HCT116 (cell line): ENCODE measurements at regions not wholly inside any gene's neighbourhood (a gene's known extent, or its start where the extent isn't known, plus 50 kb on each side); places are given as distances from the start of the nearest gene placed in this dataset.

Experiments
- ATAC-seq: fragments of 200-7000 bp; cut with Tn5 transposase; 2 replicates; pipeline ENCODE4 v1.9.1; 2020; ENCODE audit warnings: mild to moderate bottlenecking, moderate library complexity
- BruUV-seq: library from RNA; stranded (reverse); fragments of 400-500 nt; replicated peaks from 2 replicates; lab custom pipeline; 2021; lab: Mats Ljungman, UMichigan
- CTCF ChIA-PET: fragments of 300-600 bp; sonication (Branson Sonifier 250); formaldehyde crosslinking; loops from one replicate; lab custom pipeline; 2021; ENCODE audit warnings: antibody characterized with exemption; lab: Charles Lee
- POLR2A ChIA-PET: fragments of 300-600, 350-600 bp; sonication (Branson Sonifier 250); formaldehyde crosslinking; loops from one replicate; lab custom pipeline; 2021; ENCODE audit warnings: antibody characterized with exemption; lab: Charles Lee
- RAD21 ChIA-PET, 2 experiments: fragments of 300-600 bp; sonication (Branson Sonifier 250); formaldehyde crosslinking; loops; one replicate each; lab custom pipeline; 2023; ENCODE audit warnings: low total read pairs in 2 of 2; ENCODE audit not compliant: uncharacterized antibody in 2 of 2, unreplicated experiment in 2 of 2, low non-redundant PET in 1 of 2; lab: Charles Lee
- DNase-seq: peaks from one replicate; pipeline ENCODE4 v3.0.0-alpha.2; 2010; ENCODE audit warnings: low read depth, low spot score
- H2AFZ ChIP-seq: fragments of 200-600 bp; shearing (Covaris generic), sonication (generic); 2 replicates; pipeline ENCODE4 v1.6.1; 2017; ENCODE audit warnings: low read depth, mixed run types, mixed read lengths, antibody characterized with exemption, low read length; ENCODE audit not compliant: poor library complexity, severe bottlenecking
- H3K27ac ChIP-seq: 2 replicates; pipeline ENCODE4 v1.5.1; 2012; ENCODE audit warnings: low read depth, low read length
- H3K27me3 ChIP-seq: fragments of 200-600 bp; sonication (generic); 2 replicates; pipeline ENCODE4 v1.6.1; 2016; ENCODE audit warnings: mixed run types, low read length, mixed read lengths; ENCODE audit not compliant: insufficient read depth
- H3K36me3 ChIP-seq, 2 experiments: fragments of 200-500 bp in 1 of 2; fragments of 200-600 bp in 1 of 2; sonication (Bioruptor generic) in 1 of 2; sonication (generic) in 1 of 2; 2 replicates each; pipeline versions ENCODE4 v1.5.1 to v1.6.1; 2014 to 2016; ENCODE audit warnings: low read length in 2 of 2, inconsistent platforms in 1 of 2, mixed read lengths in 1 of 2, mixed run types in 1 of 2; ENCODE audit not compliant: insufficient read depth in 2 of 2, control insufficient read depth in 1 of 2
- H3K4me1 ChIP-seq, 2 experiments: fragments of 200-600 bp in 1 of 2; sonication (generic) in 1 of 2; 2 replicates each; pipeline versions ENCODE4 v1.5.1 to v1.6.1; 2012 to 2017; ENCODE audit warnings: low read length in 2 of 2, inconsistent platforms in 1 of 2, mild to moderate bottlenecking in 1 of 2, mixed read lengths in 1 of 2, mixed run types in 1 of 2, moderate library complexity in 1 of 2; ENCODE audit not compliant: insufficient read depth in 2 of 2, control insufficient read depth in 1 of 2
- H3K4me2 ChIP-seq: fragments of 200-600 bp; sonication (generic); 2 replicates; pipeline ENCODE4 v1.6.1; 2017; ENCODE audit warnings: mixed run types, low read length, mixed read lengths
- H3K4me3 ChIP-seq, 2 experiments: fragments of 200-600 bp in 1 of 2; sonication (generic) in 1 of 2; replicated peaks in 1 of 2; 2 replicates each; pipeline ENCODE4 v1.5.1; 2011 to 2016; ENCODE audit warnings: low read length in 2 of 2, control low read depth in 1 of 2, low read depth in 1 of 2, mild to moderate bottlenecking in 1 of 2, mixed read lengths in 1 of 2, mixed run types in 1 of 2
- H3K79me2 ChIP-seq: fragments of 200-600 bp; sonication (generic); 2 replicates; pipeline ENCODE4 v1.6.1; 2017; ENCODE audit warnings: mild to moderate bottlenecking, mixed run types, low read length, moderate library complexity, mixed read lengths; ENCODE audit not compliant: insufficient read depth
- H3K9ac ChIP-seq: fragments of 200-600 bp; sonication (generic); 2 replicates; pipeline ENCODE4 v1.6.1; 2016; ENCODE audit warnings: low read length, mixed read lengths
- H3K9me2 ChIP-seq: fragments of 200-600 bp; sonication (generic), shearing (Covaris generic); 2 replicates; pipeline ENCODE4 v1.6.1; 2017; ENCODE audit warnings: mixed run types, mild to moderate bottlenecking, moderate library complexity; ENCODE audit not compliant: insufficient read depth
- H3K9me3 ChIP-seq, 2 experiments: fragments of 200-500 bp in 1 of 2; fragments of 200-600 bp in 1 of 2; sonication (Bioruptor generic) in 1 of 2; sonication (generic) in 1 of 2; 2 replicates each; pipeline ENCODE4 v1.6.1; 2014 to 2017; ENCODE audit warnings: low read length in 2 of 2, mixed read lengths in 2 of 2, inconsistent platforms in 1 of 2, low read depth in 1 of 2, mild to moderate bottlenecking in 1 of 2, mixed run types in 1 of 2, moderate library complexity in 1 of 2; ENCODE audit not compliant: control insufficient read depth in 1 of 2, insufficient read depth in 1 of 2
- H4K20me1 ChIP-seq: fragments of 200-600 bp; sonication (generic), shearing (Covaris generic); 2 replicates; pipeline ENCODE4 v1.6.1; 2017; ENCODE audit warnings: mixed run types, mild to moderate bottlenecking, moderate library complexity; ENCODE audit not compliant: insufficient read depth
- CTCF ChIP-seq, 3 experiments: fragments of 200-600 bp in 1 of 3; sonication (generic) in 1 of 3; IDR thresholded peaks in 2 of 3; conservative IDR thresholded peaks in 1 of 3; 2 replicates each; pipeline ENCODE4 v1.5.1; 2012 to 2017; ENCODE audit warnings: low read depth in 2 of 3, low read length in 2 of 3, antibody characterized with exemption in 1 of 3, borderline replicate concordance in 1 of 3, control low read depth in 1 of 3, mild to moderate bottlenecking in 1 of 3, mixed read lengths in 1 of 3, mixed run types in 1 of 3, moderate library complexity in 1 of 3; ENCODE audit not compliant: insufficient read depth in 1 of 3
- JUND ChIP-seq: IDR thresholded peaks from 2 replicates; pipeline ENCODE4 v1.6.1; 2012
- MAX ChIP-seq: IDR thresholded peaks from 2 replicates; pipeline ENCODE4 v1.6.1; 2012
- SIN3A ChIP-seq: IDR thresholded peaks from 2 replicates; pipeline ENCODE4 v1.6.1; 2012; ENCODE audit warnings: low read depth
- SRF ChIP-seq: IDR thresholded peaks from 2 replicates; pipeline ENCODE4 v1.6.1; 2012; ENCODE audit warnings: low read depth
- TCF7L2 ChIP-seq: IDR thresholded peaks from 2 replicates; pipeline ENCODE4 v1.7.0; 2011; ENCODE audit warnings: borderline replicate concordance, inconsistent platforms; ENCODE audit not compliant: insufficient read depth, insufficient read length; ENCODE audit errors: extremely low read depth
- ZFX ChIP-seq: fragments of 450-650 bp; IDR thresholded peaks from 2 replicates; pipeline ENCODE4 v1.6.1; 2017
- intact Hi-C: fragments of 100-400 bp; cut with micrococcal nuclease; formaldehyde crosslinking; loops from 2 replicates; pipeline ENCODE4 v1.10.0; 2022

GRCh38 chr5:116838011-116838536, 263.5 kb upstream of the SEMA6A start:
- no peak overlapping the region for H3K9ac ChIP-seq
- H3K4me1 ChIP-seq, result no peaks in the 10 kb centered on the region
- DNase-seq (no peak), ATAC-seq (no peak)
- H3K27ac ChIP-seq, result no peak overlapping the region
- H3K4me2 ChIP-seq, result no peak overlapping the region
- POLR2A ChIA-PET, result no interaction called here
- no peaks in the 10 kb centered on the region for H3K9me2 ChIP-seq
- CTCF ChIA-PET, result no interaction called here
- no peaks in the 10 kb centered on the region for H3K27me3 ChIP-seq
- no TSS peak for BruUV-seq
- TF ChIP-seq ZFX, result no peak
- no peak for TF ChIP-seq JUND
- no peak for TF ChIP-seq MAX
- no peak for TF ChIP-seq SIN3A
- TF ChIP-seq CTCF (IDR thresholded peaks at IDR 0.05 in 2 of 3, conservative IDR thresholded peaks at IDR 0.05 in 1 of 3; ENCODE audit: borderline replicate concordance in 1 of 3, insufficient read depth in 1 of 3, low read depth in 2 of 3, low read length in 2 of 3), result no peak
- no peak for TF ChIP-seq TCF7L2
- TF ChIP-seq SRF, result no peak
- H3K36me3 ChIP-seq, result no peaks in the 10 kb centered on the region
- RAD21 ChIA-PET, result no interaction called here
- intact Hi-C loops, result no loop called here
- H2AFZ ChIP-seq, result no peak overlapping the region
- H3K9me3 ChIP-seq, result no peaks in the 10 kb centered on the region
- no peaks in the 10 kb centered on the region for H4K20me1 ChIP-seq
- no peak overlapping the region for H3K4me3 ChIP-seq
- no peaks in the 10 kb centered on the region for H3K79me2 ChIP-seq
